ENCODE measurements at regions not wholly inside any gene's neighbourhood (a gene's known extent, or its start where the extent isn't known, plus 50 kb on each side); places are given as distances from the start of the nearest gene placed in this dataset.

- H3K4me1 ChIP-seq (ENCODE audit: control insufficient read depth, extremely low read depth, insufficient read depth, low read length) = no peaks in the 10 kb centered on the region
- no peak overlapping the region for H3K27ac ChIP-seq (ENCODE audit: control insufficient read depth, insufficient read depth, low read length)
- dilution Hi-C loops (cut with MboI; ENCODE audit: extremely low pct_ligation_motif_present, low sequenced_read_pairs) = no loop called here
- H3K79me2 ChIP-seq (ENCODE audit: control insufficient read depth, insufficient read depth, low read length) = no peaks in the 10 kb centered on the region
- no peak overlapping the region for H3K4me2 ChIP-seq (ENCODE audit: control insufficient read depth, extremely low read depth, insufficient read depth, low read depth, low read length)
- no peak for DNase-seq (ENCODE audit: low read depth, low spot score)
- no peaks in the 10 kb centered on the region for H4K20me1 ChIP-seq (ENCODE audit: control insufficient read depth, extremely low read depth, insufficient read depth, low read length)
- no peak overlapping the region for H3K9ac ChIP-seq (ENCODE audit: control insufficient read depth, extremely low read depth, insufficient read depth, low read length)
- H3K27me3 ChIP-seq (ENCODE audit: control insufficient read depth, extremely low read depth, insufficient read depth, low read length) = no peaks in the 10 kb centered on the region
- TF ChIP-seq CTCF (optimal IDR thresholded peaks at IDR 0.05 in 1 of 3, IDR thresholded peaks at IDR 0.05 in 1 of 3, conservative IDR thresholded peaks at IDR 0.05 in 1 of 3; ENCODE audit: extremely low read depth in 1 of 3, insufficient read depth in 2 of 3, low read length in 3 of 3) (no peak), EZH2 (IDR thresholded peaks at IDR 0.05; ENCODE audit: low read length) (no peak)
- H3K36me3 ChIP-seq (ENCODE audit: control insufficient read depth in 2 of 2, extremely low read depth in 1 of 2, insufficient read depth in 2 of 2, low read length in 2 of 2) = no peaks in the 10 kb centered on the region
- no peaks in the 10 kb centered on the region for H3K9me1 ChIP-seq (ENCODE audit: control insufficient read depth, extremely low read depth, insufficient read depth, low read length)
- H2AFZ ChIP-seq (ENCODE audit: control insufficient read depth, low read length) = no peak overlapping the region
- no peak overlapping the region for H3K4me3 ChIP-seq (ENCODE audit: control insufficient read depth in 2 of 3, extremely low read depth in 1 of 3, insufficient read depth in 2 of 3, low read depth in 1 of 3, low read length in 3 of 3)
- FAIRE-seq = no peak
- H3K9me3 ChIP-seq (ENCODE audit: control insufficient read depth, low read depth, low read length) = no peaks in the 10 kb centered on the region
Observed at GRCh38 chr11:92794783-92795182, 174.7 kb upstream of the MTNR1B start.

GRCh38 chr11:92796744-92797143, 172.7 kb upstream of the MTNR1B start:
- no peak for FAIRE-seq
- no peak for TF ChIP-seq EZH2 (IDR thresholded peaks at IDR 0.05; ENCODE audit: low read length)
- TF ChIP-seq CTCF (optimal IDR thresholded peaks at IDR 0.05 in 1 of 3, IDR thresholded peaks at IDR 0.05 in 1 of 3, conservative IDR thresholded peaks at IDR 0.05 in 1 of 3; ENCODE audit: extremely low read depth in 1 of 3, insufficient read depth in 2 of 3, low read length in 3 of 3) = no peak

More at GRCh38 chr11:92796744-92797143, 172.7 kb upstream of the MTNR1B start:
- dilution Hi-C loops (cut with MboI; ENCODE audit: extremely low pct_ligation_motif_present, low sequenced_read_pairs) = no loop called here
- no peak overlapping the region for H3K4me3 ChIP-seq (ENCODE audit: control insufficient read depth in 2 of 3, extremely low read depth in 1 of 3, insufficient read depth in 2 of 3, low read depth in 1 of 3, low read length in 3 of 3)
- no peak overlapping the region for H3K27ac ChIP-seq (ENCODE audit: control insufficient read depth, insufficient read depth, low read length)
- no peak overlapping the region for H3K4me2 ChIP-seq (ENCODE audit: control insufficient read depth, extremely low read depth, insufficient read depth, low read depth, low read length)
- no peaks in the 10 kb centered on the region for H3K79me2 ChIP-seq (ENCODE audit: control insufficient read depth, insufficient read depth, low read length)
- H3K27me3 ChIP-seq (ENCODE audit: control insufficient read depth, extremely low read depth, insufficient read depth, low read length) = peaks cover 4% of the 10 kb centered on the region
- H3K9me1 ChIP-seq (ENCODE audit: control insufficient read depth, extremely low read depth, insufficient read depth, low read length) = no peaks in the 10 kb centered on the region
- no peak overlapping the region for H2AFZ ChIP-seq (ENCODE audit: control insufficient read depth, low read length)
- no peaks in the 10 kb centered on the region for H3K9me3 ChIP-seq (ENCODE audit: control insufficient read depth, low read depth, low read length)
- DNase-seq (ENCODE audit: low read depth, low spot score) = no peak
- no peaks in the 10 kb centered on the region for H3K4me1 ChIP-seq (ENCODE audit: control insufficient read depth, extremely low read depth, insufficient read depth, low read length)
- no peaks in the 10 kb centered on the region for H3K36me3 ChIP-seq (ENCODE audit: control insufficient read depth in 2 of 2, extremely low read depth in 1 of 2, insufficient read depth in 2 of 2, low read length in 2 of 2)
- H4K20me1 ChIP-seq (ENCODE audit: control insufficient read depth, extremely low read depth, insufficient read depth, low read length) = no peaks in the 10 kb centered on the region
- no peak overlapping the region for H3K9ac ChIP-seq (ENCODE audit: control insufficient read depth, extremely low read depth, insufficient read depth, low read length)

Measured in keratinocyte (primary cell).